ENCODE measurements at regions not wholly inside any gene's neighbourhood (a gene's known extent, or its start where the extent isn't known, plus 50 kb on each side); places are given as distances from the start of the nearest gene placed in this dataset.

- Histone ChIP-seq H4K20me1 (replicated peaks; ENCODE audit: control insufficient read depth, extremely low read depth, insufficient read depth, low read length) (no peaks in the 10 kb centered on the region), H3K4me1 (ENCODE audit: control insufficient read depth, extremely low read depth, insufficient read depth, low read length) (no peaks in the 10 kb centered on the region), H3K9me3 (replicated peaks; ENCODE audit: control insufficient read depth, insufficient read depth, low read length) (no peaks in the 10 kb centered on the region), H3K4me3 (replicated peaks in 1 of 3; ENCODE audit: insufficient read depth in 1 of 3, low read depth in 1 of 3, low read length in 3 of 3) (no peak overlapping the region), H3K27ac (ENCODE audit: insufficient read depth, low read depth, low read length) (no peak overlapping the region), H3K27me3 (ENCODE audit: control insufficient read depth in 2 of 2, insufficient read depth in 2 of 2, low read length in 2 of 2) (no peaks in the 10 kb centered on the region), H3K79me2 (ENCODE audit: control insufficient read depth, insufficient read depth, low read length) (no peaks in the 10 kb centered on the region), H3K9me1 (replicated peaks; ENCODE audit: control insufficient read depth, extremely low read depth, insufficient read depth, low read length) (no peaks in the 10 kb centered on the region), H3K36me3 (ENCODE audit: control insufficient read depth in 2 of 2, extremely low read depth in 1 of 2, insufficient read depth in 2 of 2, low read length in 2 of 2) (no peaks in the 10 kb centered on the region), H3K4me2 (ENCODE audit: insufficient read depth, low read length) (no peak overlapping the region), H2AFZ (ENCODE audit: low read depth, low read length) (no peak overlapping the region), H3K9ac (replicated peaks; ENCODE audit: extremely low read depth, insufficient read depth, low read length) (no peak overlapping the region)
- TF ChIP-seq FOS (IDR thresholded peaks at IDR 0.05; ENCODE audit: borderline replicate concordance, insufficient read depth, low read length) = no peak
- no peak for TF ChIP-seq POLR2AphosphoS5 (IDR thresholded peaks at IDR 0.05; ENCODE audit: insufficient read depth, low read depth, low read length)
- no peak for TF ChIP-seq CTCF (IDR thresholded peaks at IDR 0.05; ENCODE audit: extremely low read depth in 1 of 2, insufficient read depth in 1 of 2, low read depth in 1 of 2, low read length in 2 of 2)
- no peak for TF ChIP-seq EZH2 (IDR thresholded peaks at IDR 0.05; ENCODE audit: borderline replicate concordance, low read depth, low read length, severe bottlenecking)
- no peak for TF ChIP-seq MAX (IDR thresholded peaks at IDR 0.05; ENCODE audit: insufficient read depth, insufficient read length)
- no peak for TF ChIP-seq POLR2A (IDR thresholded peaks at IDR 0.05; ENCODE audit: low read depth, low read length)
- no peak for TF ChIP-seq JUN (IDR thresholded peaks at IDR 0.05; ENCODE audit: borderline replicate concordance, insufficient read depth, insufficient read length, low read depth)
- TF ChIP-seq MYC (IDR thresholded peaks at IDR 0.05; ENCODE audit: low read depth, low read length) = no peak
- no peak for TF ChIP-seq GATA2 (IDR thresholded peaks at IDR 0.05; ENCODE audit: insufficient read depth, insufficient read length, low read depth, low read length)
- ChIA-PET POLR2A (interaction anchor here (0.5 kb wide), 1 partner anchor 15 kb away, joined by 3 read pairs; no protein-coding TSS in a partner anchor), CTCF (no interaction called here)
- BruUV-seq (replicated peaks) = no TSS peak
- dilution Hi-C loops (cut with MboI; ENCODE audit: extremely low pct_ligation_motif_present, low sequenced_read_pairs) = no loop called here
- no peak for FAIRE-seq
- DNase-seq (ENCODE audit: low read depth, low spot score) = no peak
- intact Hi-C loops (cut with micrococcal nuclease) = no loop called here
These were observed 247.8 kb downstream of the BUB3 start for GRCh38 chr10:123402021-123402420.
